Esophagus muscularis mucosa (tissue), 3 donors: ENCODE measurements at regions not wholly inside any gene's neighbourhood (a gene's known extent, or its start where the extent isn't known, plus 50 kb on each side); places are given as distances from the start of the nearest gene placed in this dataset.

ENCODE experiments used
- CTCF ChIP-seq, 3 experiments: fragments of 200-600 bp in 2 of 3; fragments of 450-650 bp in 1 of 3; sonication (generic) in 2 of 3; IDR thresholded peaks; one replicate each; pipeline ENCODE4 v1.5.1; 2017 to 2019; ENCODE audit warnings: antibody characterized with exemption in 3 of 3, mild to moderate bottlenecking in 2 of 3, moderate library complexity in 1 of 3
- POLR2A ChIP-seq: fragments of 450-650 bp; IDR thresholded peaks from one replicate; pipeline ENCODE4 v1.6.1; 2017; ENCODE audit warnings: antibody characterized with exemption, moderate library complexity, mild to moderate bottlenecking, low read depth

GRCh38 chr22:47597041-47597440 is 834.6 kb downstream of the TBC1D22A start:
- no peak for TF ChIP-seq POLR2A
- TF ChIP-seq CTCF (IDR thresholded peaks at IDR 0.05): no peak
